ENCODE measurements at regions not wholly inside any gene's neighbourhood (a gene's known extent, or its start where the extent isn't known, plus 50 kb on each side); places are given as distances from the start of the nearest gene placed in this dataset.
"Not testable (repeated sequence)": the region's sequence is repeated elsewhere in the genome, so short reads cannot be mapped to it uniquely, and the experiment has no call there.

DNA sequence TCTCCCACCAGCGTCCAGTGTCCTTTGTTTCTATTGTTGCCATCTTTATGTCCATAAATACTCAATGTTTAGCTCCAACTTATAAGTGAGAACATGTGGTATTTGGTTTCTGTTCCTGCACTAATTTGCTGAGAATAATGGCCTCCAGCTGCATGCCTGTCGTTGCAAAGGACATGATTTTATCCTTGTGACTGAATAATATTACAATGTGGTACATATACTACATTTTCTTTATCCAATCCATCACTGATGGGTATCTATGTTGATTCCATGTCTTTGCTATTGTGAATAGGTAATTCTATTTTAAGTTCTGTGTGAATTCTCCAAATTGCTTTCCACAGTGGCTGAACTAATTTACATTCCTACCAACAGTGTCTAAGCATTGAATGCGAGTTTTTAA lies 578.6 kb upstream of the CA10 start:
- no peak for DNase-seq (ENCODE audit: low read depth)

DNA sequence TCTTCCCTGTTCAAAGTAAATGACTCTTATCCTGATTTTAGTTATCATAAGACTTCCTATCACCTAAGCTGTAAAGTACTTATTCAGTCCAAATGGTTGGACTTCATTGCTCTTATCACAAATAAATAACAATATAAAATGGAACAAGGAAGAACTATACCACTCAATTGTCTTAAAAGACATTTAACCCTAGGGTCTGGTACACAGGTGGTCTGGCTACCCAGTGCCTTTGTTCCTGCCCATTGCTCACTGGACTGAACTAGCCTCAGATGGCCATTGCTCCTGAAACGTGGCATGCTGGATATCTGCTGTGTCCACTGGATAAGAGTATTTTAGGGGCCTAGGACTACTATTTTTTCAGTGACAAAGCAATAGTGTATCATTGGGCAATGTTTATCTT lies 574.3 kb upstream of the CA10 start:
- no peak for DNase-seq (ENCODE audit: low read depth)

DNA sequence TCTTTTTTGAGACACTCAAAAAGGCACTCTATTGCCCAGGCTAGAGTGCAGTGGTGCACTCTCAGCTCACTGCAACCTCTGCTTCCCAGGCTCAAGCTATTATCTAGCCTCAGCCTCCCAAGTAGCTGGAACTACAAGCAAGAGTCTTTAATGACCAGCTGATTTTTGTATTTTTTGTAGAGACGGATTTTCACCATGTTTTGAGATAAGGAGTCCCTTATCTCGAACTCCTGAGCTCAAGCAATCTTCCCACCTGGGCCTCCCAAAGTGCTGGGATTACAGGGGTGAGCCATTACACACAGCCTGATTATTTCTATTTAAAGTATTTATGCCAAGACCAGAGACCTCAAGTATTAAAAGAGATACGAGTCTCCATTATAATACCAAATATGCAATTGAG lies 566.1 kb upstream of the CA10 start:
- no peak for DNase-seq (ENCODE audit: low read depth)

DNA sequence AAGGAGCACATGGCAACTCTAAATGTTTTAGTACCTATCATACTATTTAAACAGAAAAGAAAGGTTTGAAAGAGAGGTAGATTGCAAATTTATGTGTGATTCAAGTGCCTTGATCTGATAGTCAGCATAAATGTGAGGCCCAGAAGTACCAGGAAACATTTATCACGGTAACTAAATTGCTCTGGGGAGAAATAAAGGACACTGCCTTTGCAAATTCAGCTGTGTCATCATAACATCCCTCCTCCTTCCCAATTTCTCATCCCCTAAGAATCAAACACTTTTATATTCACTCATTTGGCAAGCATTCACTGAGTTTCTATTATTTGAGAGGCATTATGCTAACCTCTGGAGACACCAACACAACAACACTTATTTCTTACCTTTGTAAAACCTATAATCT lies 563.4 kb upstream of the CA10 start:
- DNase-seq (ENCODE audit: low read depth): no peak

DNA sequence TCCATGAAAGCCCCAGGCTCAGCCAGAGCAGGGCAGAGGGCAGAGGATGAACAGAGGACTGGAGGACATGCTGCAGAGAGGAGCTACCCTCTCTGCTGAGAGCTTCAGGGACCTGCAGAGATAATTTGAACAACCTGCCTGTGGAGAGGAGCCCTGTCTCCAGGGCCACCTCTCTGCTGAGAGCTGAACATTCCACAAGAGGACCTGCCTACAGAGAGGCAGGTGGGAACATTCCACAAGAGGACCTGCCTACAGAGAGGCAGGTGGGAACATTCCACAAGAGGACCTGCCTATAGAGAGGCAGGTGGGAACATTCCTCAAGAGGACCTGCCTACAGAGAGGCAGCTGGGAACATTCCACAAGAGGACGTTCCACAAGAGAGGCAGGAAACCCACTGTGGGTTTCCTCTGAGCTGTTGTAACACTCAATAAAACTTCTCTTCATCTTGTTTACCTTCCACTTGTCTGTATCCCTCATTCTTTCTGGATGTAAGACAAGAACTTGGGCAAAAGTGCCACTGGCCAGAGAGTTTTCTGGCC lies 551.9 kb upstream of the CA10 start:
- no peak for DNase-seq (ENCODE audit: low read depth)

DNA sequence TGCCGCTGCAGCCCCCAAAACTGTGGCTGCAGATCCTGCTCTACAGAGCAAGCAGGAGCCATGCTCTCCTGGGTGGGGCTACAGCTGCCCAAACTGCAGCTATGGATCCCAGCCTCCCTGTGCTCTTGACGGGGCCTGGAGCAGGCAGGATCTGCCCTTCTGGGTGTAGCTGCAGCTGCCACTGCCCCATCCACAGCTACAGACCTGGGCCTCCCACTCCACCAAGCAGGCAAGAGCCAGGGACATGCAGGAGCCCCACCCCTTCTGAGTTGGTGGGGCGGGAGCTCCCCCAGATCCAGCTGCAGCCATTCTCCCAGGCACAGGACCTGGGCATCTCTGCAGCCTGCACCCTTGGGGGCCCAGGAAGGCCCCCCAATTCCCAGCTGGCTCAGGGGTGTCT lies 551.2 kb upstream of the CA10 start:
- DNase-seq (ENCODE audit: low read depth): no peak

DNA sequence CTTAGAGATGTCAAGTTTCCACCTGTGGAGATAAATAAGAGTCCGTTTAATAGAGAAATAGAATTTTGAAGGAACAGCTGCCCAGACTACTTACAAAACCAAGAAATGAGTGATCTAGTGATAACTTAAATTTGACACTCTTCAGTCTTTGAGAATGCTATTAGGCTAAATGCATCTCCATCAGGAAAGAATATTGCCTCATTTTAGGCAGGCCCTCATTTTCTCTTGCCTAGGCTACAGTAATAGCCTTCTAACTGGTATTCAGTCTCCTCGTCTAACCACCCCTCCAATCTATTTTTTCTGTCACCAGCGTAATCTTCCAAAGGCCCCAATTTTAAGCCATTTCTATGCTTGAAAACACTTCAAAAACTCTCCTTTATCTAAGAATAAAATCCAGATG lies 537.8 kb upstream of the CA10 start:
- DNase-seq (ENCODE audit: low read depth): no peak

DNA sequence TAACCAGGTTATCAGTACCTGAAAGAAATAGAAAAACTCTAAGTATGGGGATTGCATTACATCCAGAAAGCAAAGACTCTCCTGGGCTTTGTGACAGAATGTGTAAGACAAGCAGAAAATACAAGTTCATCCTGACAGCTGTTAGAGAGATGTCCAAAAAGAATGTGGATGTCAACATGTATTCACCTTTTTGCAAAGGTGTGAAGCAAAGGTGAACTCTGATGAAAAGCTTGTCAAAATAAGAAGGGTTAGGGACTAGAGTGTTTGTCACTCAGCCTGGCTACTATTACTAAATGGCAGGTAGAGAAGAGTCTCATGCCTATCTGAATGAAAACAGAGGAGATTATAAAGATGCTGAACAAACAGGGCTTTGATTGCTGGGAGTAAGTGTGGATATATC lies 527.6 kb upstream of the CA10 start:
- no peak for DNase-seq (ENCODE audit: low read depth)

DNA sequence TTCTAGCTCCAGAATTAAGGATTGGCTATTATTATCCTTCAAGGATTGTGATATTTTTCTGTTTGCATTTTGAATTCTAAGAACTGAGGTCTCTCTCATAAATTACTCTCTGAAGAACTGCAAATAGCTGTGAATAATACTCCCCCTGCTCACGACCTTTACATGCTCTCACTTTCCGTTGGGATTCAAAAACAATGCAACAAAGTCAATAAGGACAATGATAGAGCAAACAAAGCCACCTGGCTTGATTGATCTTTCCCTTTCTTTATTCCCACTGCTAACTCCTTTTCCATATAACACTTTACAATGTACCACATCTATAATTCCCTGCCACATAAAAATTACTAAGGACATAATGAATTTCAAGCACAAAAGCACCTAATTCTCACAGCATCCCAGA lies 523.0 kb upstream of the CA10 start:
- DNase-seq (ENCODE audit: low read depth): no peak

DNA sequence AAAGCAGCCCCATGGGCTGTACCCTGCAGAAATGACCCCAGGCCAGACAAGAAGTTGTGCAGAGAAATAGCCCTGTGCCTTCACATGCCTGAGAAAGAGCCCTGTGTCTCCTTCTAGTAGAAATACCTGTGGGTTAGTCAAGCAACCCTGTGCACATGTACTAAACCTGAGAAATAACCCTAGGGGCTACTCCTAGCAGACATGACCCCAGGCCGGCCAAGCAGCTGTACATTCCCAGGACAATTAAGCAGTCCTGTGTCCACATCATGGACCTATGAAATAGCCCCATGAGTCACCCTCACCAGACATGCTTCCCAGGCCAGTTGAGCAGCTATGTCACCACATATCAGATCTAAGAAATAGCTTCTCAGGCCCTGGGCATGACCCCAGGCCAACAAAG lies 519.7 kb upstream of the CA10 start:
- DNase-seq (ENCODE audit: low read depth): no peak

DNA sequence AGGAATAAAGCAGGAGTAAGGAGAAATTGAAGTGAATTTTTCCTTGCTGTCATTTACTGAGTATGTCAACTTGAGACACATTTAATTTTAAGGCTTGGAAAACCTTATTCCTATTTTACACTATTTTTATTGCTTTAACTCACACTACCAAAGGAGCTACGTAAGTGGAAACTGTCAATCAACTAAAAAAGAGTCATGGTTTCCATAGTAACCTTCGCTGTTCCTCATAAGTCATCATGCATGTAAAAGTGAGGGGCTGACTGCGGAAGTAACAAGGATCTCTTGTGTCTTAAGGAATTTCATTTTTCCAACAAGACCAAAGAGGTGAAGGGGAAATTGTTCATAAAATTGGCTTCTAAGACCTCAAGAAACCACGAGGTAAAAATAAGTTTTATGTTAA lies 516.2 kb upstream of the CA10 start:
- no peak for DNase-seq (ENCODE audit: low read depth)

DNA sequence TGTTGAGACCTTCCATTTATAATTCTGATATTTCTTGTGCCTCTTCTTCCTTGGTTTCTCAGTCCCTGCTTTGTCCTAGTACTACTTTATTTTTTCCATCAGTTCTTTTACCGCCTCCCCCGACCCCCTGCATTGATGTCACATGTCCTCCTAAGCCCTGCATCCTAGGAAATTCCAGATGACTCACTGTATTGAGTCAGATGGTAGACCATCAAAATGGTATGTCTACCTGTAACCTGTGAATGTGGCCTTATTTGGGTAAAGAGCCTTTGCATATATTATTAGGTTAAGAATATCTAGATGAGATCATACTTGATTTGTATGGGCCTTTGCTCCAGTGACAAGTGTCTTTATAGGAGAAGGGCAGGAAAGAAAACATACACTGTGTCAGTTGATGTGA lies 515.3 kb upstream of the CA10 start:
- DNase-seq (ENCODE audit: low read depth): no peak

DNA sequence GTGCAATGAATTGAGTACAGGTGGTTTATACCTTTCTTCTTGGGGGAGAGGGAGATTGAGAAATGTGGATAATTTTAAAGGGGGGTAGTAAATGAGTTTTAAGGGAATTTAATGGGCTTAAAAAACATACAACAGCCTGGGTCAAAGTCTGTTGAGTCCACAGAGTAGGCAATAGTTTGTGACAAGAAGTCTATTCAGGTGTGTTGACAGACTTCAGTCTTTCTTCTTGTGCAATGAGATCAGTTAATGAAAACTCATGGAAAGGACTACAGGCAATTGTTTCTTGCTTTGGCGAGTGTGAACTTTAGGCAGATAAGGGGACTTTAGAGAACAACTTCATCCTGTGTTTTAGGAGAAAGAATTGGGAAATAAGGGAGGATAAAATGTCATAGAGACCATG lies 507.8 kb upstream of the CA10 start:
- no peak for DNase-seq (ENCODE audit: low read depth)

DNA sequence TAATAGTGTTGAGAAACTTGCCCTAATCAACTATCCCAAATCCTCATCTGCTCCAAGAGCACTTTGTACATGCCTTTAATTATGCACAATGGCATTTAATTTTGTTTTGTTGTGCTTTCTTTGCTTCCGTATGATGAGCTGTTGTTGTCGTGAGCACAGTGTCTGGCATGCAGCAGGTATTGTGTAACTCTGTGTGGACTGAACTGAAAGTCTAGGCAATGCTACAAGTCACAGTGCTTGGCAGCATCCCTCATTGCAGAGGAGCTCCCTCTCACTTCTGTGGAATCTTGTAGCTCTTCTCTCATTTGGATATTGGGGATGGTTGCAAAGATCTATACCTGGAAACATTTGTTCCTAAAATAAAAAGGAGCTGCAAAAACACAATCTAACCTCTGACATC lies 502.2 kb upstream of the CA10 start:
- no peak for DNase-seq (ENCODE audit: low read depth)

DNA sequence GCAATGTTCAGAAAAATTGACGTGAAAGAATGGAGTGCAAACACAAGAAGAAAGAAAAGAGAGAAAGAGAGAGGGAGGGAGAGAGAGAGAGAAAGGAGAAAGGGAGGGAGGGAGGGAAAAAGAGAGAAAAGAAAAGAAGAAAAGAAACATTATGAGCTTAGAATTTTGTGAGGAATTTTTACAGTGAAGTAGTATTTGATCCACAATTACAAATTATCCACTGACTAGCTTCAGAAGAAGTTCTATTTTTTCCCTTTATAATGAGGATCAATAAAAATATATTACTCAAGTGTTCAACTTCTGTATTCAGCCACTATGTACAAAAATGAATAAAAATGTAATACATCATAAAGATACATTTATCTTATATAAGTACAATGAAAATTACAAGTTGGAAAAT lies 494.5 kb upstream of the CA10 start:
- DNase-seq (ENCODE audit: low read depth): no peak

DNA sequence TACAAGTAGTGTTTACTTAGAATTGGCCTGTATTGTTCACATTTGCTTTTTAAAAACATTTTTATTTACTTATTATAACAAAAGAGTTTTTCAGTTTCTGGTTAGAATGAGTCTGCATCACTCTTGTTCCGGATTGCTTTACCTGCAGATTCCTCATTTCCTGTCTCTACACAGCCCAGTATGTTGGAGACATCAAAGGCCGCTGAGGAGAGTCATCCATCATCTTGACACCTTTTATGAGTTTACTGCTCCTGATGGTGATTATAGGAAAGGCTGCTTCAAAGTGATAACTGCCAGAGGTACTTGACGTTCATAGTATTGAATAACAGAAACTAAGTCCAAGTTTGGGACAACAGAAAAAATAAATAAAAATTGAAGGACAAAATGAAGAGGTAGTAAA lies 490.5 kb upstream of the CA10 start:
- no peak for DNase-seq (ENCODE audit: low read depth)

DNA sequence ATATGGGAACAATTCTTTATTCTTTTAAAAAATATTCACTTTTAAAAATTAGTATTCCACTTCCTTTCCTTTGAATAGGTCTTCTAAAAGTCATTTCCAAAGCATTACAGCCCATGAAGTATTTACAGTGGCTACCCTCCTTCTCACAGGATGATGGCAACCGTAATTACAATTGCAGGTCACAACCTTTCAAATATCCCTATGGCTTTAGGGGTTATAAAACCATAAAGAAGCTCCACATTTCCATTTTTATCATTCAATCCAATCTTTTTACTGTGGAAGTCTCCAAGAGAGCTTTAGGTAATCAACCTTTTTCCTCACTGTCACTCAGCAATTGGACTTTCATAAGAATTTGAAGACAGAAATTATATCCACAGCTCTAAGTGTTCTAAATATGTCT lies 488.9 kb upstream of the CA10 start:
- DNase-seq (ENCODE audit: low read depth): no peak

DNA sequence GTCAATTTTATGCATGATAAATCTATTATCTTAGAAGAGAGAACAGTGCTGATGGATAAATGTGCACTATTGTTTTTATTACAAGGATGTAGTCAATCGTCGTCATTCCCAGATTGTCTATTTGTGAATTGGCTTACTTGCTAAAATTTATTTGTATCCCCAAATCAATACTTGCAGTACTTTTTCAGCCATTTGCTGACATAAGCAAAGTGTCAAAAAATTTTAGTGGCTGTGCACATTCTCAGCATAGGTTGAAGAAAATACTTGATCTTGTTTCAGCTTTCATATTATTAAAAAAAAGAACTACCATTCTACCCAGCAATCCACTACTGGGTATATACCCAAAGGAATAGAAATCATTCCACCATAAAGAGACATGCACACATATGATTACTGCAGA lies 477.9 kb upstream of the CA10 start:
- no peak for DNase-seq (ENCODE audit: low read depth)

DNA sequence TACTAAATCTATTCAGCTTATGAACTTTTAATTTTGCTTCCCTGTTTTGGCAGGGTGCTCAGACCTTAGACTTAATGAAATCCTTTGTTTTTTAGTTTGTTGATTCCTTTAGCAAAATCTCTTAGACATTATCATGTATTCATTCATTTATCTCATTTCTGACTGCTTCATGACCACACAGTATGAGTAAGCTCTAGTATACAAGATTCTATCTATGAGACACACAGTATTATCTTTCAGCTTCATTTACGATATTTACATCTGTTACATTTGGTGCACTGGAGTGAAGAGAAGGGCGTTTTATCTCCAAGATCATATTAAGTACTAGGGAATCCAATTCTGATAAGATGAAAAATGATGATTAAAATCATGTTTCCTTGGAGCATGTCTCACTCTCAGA lies 448.1 kb upstream of the CA10 start:
- no peak for DNase-seq (ENCODE audit: low read depth)

DNA sequence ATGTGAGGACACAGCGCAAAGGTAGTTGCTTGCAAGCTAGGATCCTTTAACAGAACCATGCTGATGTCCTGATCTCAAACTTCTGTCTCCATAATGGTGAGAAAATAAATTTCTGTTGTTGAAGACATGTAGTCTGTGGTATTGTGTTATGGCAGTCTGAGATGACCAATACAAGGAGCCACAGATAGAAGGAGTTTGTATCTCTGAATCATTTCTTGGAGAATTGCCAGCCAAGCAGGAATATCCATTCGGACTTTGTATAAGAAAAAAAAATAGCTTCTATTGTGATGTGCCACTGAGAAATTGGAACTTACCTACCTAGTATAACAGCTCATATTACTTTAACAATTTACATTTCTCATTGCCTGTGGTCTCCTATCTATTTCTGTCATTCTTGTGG lies 447.6 kb upstream of the CA10 start:
- no peak for DNase-seq (ENCODE audit: low read depth)

DNA sequence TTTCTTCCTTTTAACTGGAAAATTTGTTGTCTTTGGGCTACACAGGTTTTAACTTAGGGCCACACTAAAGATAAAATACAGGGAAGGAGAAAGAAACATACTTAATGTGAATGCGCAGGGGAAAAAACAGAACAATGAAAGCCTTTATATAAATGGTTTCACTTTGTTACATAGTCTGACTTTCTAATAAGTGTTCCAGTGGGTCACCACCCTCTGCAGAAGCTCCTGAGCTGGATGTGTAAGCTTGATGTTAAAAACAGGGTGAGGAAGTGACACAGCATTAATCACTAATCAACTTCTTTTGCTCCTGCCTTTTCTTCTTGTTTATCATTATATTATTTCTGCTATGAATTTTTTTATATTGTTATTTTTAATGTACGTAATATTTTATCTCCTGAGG lies 445.6 kb upstream of the CA10 start:
- no peak for DNase-seq (ENCODE audit: low read depth)

DNA sequence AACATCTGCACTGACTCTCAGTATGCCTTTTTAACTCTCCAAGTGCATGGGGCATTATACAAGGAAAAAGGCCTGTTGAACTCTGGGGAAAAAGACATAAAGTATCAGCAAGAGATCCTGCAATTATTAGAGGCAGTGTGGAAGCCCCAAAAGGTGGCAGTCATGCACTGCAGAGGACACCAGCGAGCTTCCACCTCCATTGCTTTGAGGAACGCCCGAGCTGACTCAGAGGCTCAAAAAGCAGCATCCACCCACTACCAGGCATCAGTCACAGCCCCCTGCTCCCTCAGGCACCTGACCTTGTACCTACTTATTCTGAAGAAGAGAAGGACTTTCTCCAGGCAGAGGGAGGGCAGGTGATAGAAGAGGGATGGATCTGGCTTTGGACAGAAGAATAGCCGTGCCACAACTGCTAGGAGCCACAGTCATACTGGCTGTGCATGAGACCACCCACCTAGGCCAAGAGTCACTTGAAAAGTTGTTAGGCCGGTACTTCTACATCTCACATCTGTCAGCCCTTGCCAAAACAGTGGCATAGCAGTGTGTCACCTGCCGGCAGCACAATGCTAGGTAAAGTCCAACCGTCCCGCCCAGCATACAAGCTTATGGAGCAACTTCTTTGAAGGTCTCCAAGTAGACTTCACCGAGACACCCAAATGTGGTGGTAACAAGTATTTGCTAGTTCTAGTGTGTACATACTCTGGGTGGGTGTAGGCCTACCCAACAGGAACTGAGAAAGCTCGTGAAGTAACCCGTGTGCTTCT lies 439.1 kb upstream of the CA10 start:
- DNase-seq (ENCODE audit: low read depth): not testable (repeated sequence)

DNA sequence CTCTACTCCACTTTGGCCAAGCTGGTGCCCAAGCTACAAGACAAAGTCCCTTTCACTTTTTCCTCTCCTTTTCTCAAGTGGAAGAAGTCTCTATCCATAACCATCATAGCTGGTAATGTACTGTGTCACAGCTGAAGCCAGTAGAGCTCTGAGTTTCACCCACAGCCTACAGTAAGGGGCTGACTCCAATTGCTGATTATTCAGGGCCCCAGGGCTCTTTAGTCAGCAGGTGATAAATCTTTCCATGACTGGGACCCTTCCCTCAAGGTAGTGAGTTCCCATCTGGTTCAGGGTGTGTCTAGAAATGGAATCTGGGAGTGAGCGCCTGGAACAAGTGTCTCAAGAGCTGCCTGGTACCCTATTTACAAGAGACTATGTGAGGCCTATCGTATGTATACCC lies 436.0 kb upstream of the CA10 start:
- DNase-seq (ENCODE audit: low read depth): no peak

DNA sequence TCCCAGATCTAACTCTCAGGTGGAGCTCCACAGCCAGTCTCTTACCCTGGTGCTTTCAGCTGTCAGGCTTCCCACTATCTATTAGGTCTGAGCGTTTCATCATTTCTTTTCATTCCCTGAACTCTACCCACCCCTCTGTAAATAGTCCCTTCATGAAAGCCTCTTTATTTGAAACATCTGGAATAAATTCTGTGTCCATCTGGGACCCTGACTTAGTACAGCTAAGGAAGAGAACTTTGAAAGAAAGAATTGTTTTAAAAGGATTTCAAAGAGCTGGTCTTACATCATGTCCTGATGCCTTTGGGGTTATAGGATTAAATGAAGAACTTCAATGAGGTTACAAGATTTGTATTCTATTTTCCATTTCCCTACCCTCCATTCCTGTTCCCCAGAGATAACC lies 388.5 kb upstream of the CA10 start:
- DNase-seq (ENCODE audit: low read depth): no peak

DNA sequence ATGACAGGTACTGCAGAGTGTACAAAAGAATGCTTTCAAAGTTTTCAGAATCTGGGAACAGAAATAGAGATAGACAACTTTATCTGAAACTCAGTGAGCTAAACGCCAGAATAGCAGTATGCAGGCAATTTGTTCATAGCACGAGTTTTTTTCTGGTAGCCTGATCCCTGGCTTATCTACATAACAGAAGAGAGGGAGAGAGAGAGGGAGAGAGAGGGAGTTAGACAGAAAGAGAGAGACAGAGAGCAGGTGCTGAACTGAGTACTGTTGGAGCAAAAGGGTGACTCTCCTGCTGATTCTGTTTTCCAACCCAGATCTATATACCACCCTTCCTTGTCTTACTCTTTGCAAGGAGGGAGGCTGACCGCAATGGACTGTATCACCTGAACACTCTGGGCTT lies 388.0 kb upstream of the CA10 start:
- DNase-seq (ENCODE audit: low read depth): no peak

All from HS-5 (cell line).